ENCODE measurements at regions not wholly inside any gene's neighbourhood (a gene's known extent, or its start where the extent isn't known, plus 50 kb on each side); places are given as distances from the start of the nearest gene placed in this dataset.

- intact Hi-C loops (cut with micrococcal nuclease) = no loop called here
- Mint-ChIP-seq H3K4me1 (peaks cover 7 to 9% of the 10 kb centered on the region in 2 donors), H3K27me3 (ENCODE audit: low read depth in 2 of 2) (peaks cover 3 to 21% of the 10 kb centered on the region in 2 donors), H3K4me3 (no peak overlapping the region), H3K9me3 (no peaks in the 10 kb centered on the region), H3K36me3 (peaks cover 6% of the 10 kb centered on the region), H3K27ac (no peak overlapping the region)
- no peak for DNase-seq
- Histone ChIP-seq H3K4me3 (ENCODE audit: low read length) (no peak overlapping the region), H3K36me3 (ENCODE audit: control insufficient read depth, insufficient read depth, low read length) (no peaks in the 10 kb centered on the region), H3K9me3 (ENCODE audit: control insufficient read depth, insufficient read depth, low read length) (no peaks in the 10 kb centered on the region), H3K27me3 (ENCODE audit: control insufficient read depth, insufficient read depth, low read length) (no peaks in the 10 kb centered on the region), H3K4me1 (ENCODE audit: control insufficient read depth, insufficient read depth, low read length) (no peaks in the 10 kb centered on the region), H3K27ac (ENCODE audit: low read length) (no peak overlapping the region)
- peak; percentile 30 for TF ChIP-seq CTCF (IDR thresholded peaks at IDR 0.05)
- WGBS (ENCODE audit: insufficient coverage) = 62% methylated on average over 2 of the region's 3 CpGs
- no peak for ATAC-seq
These were observed 128.1 kb upstream of the SPON1 start for GRCh38 chr11:13834463-13834862.

- Mint-ChIP-seq H3K9me3 (no peaks in the 10 kb centered on the region), H3K4me1 (peaks cover 5 to 7% of the 10 kb centered on the region in 2 donors), H3K4me3 (no peak overlapping the region), H3K36me3 (no peaks in the 10 kb centered on the region), H3K27me3 (ENCODE audit: low read depth in 2 of 2) (peaks cover 3% of the 10 kb centered on the region in 2 donors), H3K27ac (no peak overlapping the region)
- 89% methylated on average over 2 of the region's 2 CpGs for WGBS (ENCODE audit: insufficient coverage)
- Histone ChIP-seq H3K4me3 (ENCODE audit: low read length) (no peak overlapping the region), H3K9me3 (ENCODE audit: control insufficient read depth, insufficient read depth, low read length) (no peaks in the 10 kb centered on the region), H3K27ac (ENCODE audit: low read length) (no peak overlapping the region), H3K36me3 (ENCODE audit: control insufficient read depth, insufficient read depth, low read length) (no peaks in the 10 kb centered on the region), H3K27me3 (ENCODE audit: control insufficient read depth, insufficient read depth, low read length) (no peaks in the 10 kb centered on the region), H3K4me1 (ENCODE audit: control insufficient read depth, insufficient read depth, low read length) (no peaks in the 10 kb centered on the region)
- no peak for ATAC-seq
- intact Hi-C loops (cut with micrococcal nuclease) = no loop called here
- no peak for DNase-seq
- no peak for TF ChIP-seq CTCF (IDR thresholded peaks at IDR 0.05)
These were observed 125.9 kb upstream of the SPON1 start for GRCh38 chr11:13836666-13837065.

- ATAC-seq (no peak), DNase-seq (no peak)
- Histone ChIP-seq H3K4me1 (ENCODE audit: control insufficient read depth, insufficient read depth, low read length) (no peaks in the 10 kb centered on the region), H3K27me3 (ENCODE audit: control insufficient read depth, insufficient read depth, low read length) (no peaks in the 10 kb centered on the region), H3K4me3 (ENCODE audit: low read length) (no peak overlapping the region), H3K9me3 (ENCODE audit: control insufficient read depth, insufficient read depth, low read length) (no peaks in the 10 kb centered on the region), H3K27ac (ENCODE audit: low read length) (no peak overlapping the region), H3K36me3 (ENCODE audit: control insufficient read depth, insufficient read depth, low read length) (no peaks in the 10 kb centered on the region)
- Mint-ChIP-seq H3K27ac (no peak overlapping the region), H3K4me3 (no peak overlapping the region), H3K4me1 (peaks cover 0 to under 1% of the 10 kb centered on the region in 2 donors), H3K27me3 (ENCODE audit: low read depth in 2 of 2) (peaks cover 0 to 3% of the 10 kb centered on the region in 2 donors), H3K36me3 (no peaks in the 10 kb centered on the region), H3K9me3 (no peaks in the 10 kb centered on the region)
- intact Hi-C loops (cut with micrococcal nuclease) = no loop called here
- TF ChIP-seq CTCF (IDR thresholded peaks at IDR 0.05) = no peak
- WGBS (ENCODE audit: insufficient coverage) = 68% methylated on average over 2 of the region's 2 CpGs
These were observed 125.2 kb upstream of the SPON1 start for GRCh38 chr11:13837286-13837685.

GRCh38 chr11:13841393-13841792, 121.1 kb upstream of the SPON1 start:
- intact Hi-C loops (cut with micrococcal nuclease) = no loop called here
- no peaks in the 10 kb centered on the region for H3K27me3 ChIP-seq (ENCODE audit: control insufficient read depth, insufficient read depth, low read length)
- Mint-ChIP-seq H3K27me3 (ENCODE audit: low read depth in 2 of 2) (peaks cover 0 to 2% of the 10 kb centered on the region in 2 donors), H3K4me3 (no peak overlapping the region), H3K27ac (no peak overlapping the region), H3K9me3 (no peaks in the 10 kb centered on the region), H3K4me1 (no peaks in the 10 kb centered on the region), H3K36me3 (no peaks in the 10 kb centered on the region)
- no peaks in the 10 kb centered on the region for H3K4me1 ChIP-seq (ENCODE audit: control insufficient read depth, insufficient read depth, low read length)
- ATAC-seq = no peak
- no peaks in the 10 kb centered on the region for H3K36me3 ChIP-seq (ENCODE audit: control insufficient read depth, insufficient read depth, low read length)
- no peak overlapping the region for H3K27ac ChIP-seq (ENCODE audit: low read length)
- 95% methylated on average over 2 of the region's 3 CpGs for WGBS (ENCODE audit: insufficient coverage)
- H3K4me3 ChIP-seq (ENCODE audit: low read length) = no peak overlapping the region
- no peak for DNase-seq
- TF ChIP-seq CTCF (IDR thresholded peaks at IDR 0.05) = no peak
- H3K9me3 ChIP-seq (ENCODE audit: control insufficient read depth, insufficient read depth, low read length) = no peaks in the 10 kb centered on the region
